ENCODE measurements at regions not wholly inside any gene's neighbourhood (a gene's known extent, or its start where the extent isn't known, plus 50 kb on each side); places are given as distances from the start of the nearest gene placed in this dataset.
"Not testable (repeated sequence)": the region's sequence is repeated elsewhere in the genome, so short reads cannot be mapped to it uniquely, and the experiment has no call there.

GRCh38 chr3:89740080-89740880, 632.9 kb downstream of the EPHA3 start:
- no peak overlapping the region for H3K4me3 ChIP-seq (ENCODE audit: low read depth in 1 of 2, low read length in 1 of 2)
- no peak overlapping the region for H3K27ac ChIP-seq
- H3K36me3 ChIP-seq, result no peaks in the 10 kb centered on the region
- no peak for TF ChIP-seq CTCF (IDR thresholded peaks at IDR 0.05)
- no peaks in the 10 kb centered on the region for H3K9me3 ChIP-seq
- H3K4me1 ChIP-seq (ENCODE audit: control insufficient read depth in 1 of 2, insufficient read depth in 1 of 2, low read depth in 1 of 2, low read length in 1 of 2), result no peaks in the 10 kb centered on the region
- H3K27me3 ChIP-seq, result no peaks in the 10 kb centered on the region

- Histone ChIP-seq H3K4me1 (ENCODE audit: control insufficient read depth in 1 of 2, insufficient read depth in 1 of 2, low read depth in 1 of 2, low read length in 1 of 2) (no peaks in the 10 kb centered on the region), H3K27me3 (no peaks in the 10 kb centered on the region), H3K36me3 (no peaks in the 10 kb centered on the region), H3K4me3 (ENCODE audit: low read depth in 1 of 2, low read length in 1 of 2) (no peak overlapping the region), H3K27ac (no peak overlapping the region), H3K9me3 (no peaks in the 10 kb centered on the region)
- no peak for TF ChIP-seq CTCF (IDR thresholded peaks at IDR 0.05)
Measured at GRCh38 chr3:89740881-89741177, 633.4 kb downstream of the EPHA3 start.

GRCh38 chr3:89742546-89742945, 635.1 kb downstream of the EPHA3 start:
- Histone ChIP-seq H3K27ac (no peak overlapping the region), H3K36me3 (no peaks in the 10 kb centered on the region), H3K27me3 (no peaks in the 10 kb centered on the region), H3K4me3 (ENCODE audit: low read depth in 1 of 2, low read length in 1 of 2) (no peak overlapping the region), H3K9me3 (no peaks in the 10 kb centered on the region), H3K4me1 (ENCODE audit: control insufficient read depth in 1 of 2, insufficient read depth in 1 of 2, low read depth in 1 of 2, low read length in 1 of 2) (no peaks in the 10 kb centered on the region)
- TF ChIP-seq CTCF (IDR thresholded peaks at IDR 0.05), result no peak

- not testable (repeated sequence) for H3K9me3 ChIP-seq; H3K4me3 ChIP-seq (ENCODE audit: low read depth in 1 of 2, low read length in 1 of 2); H3K27ac ChIP-seq; H3K27me3 ChIP-seq; H3K4me1 ChIP-seq (ENCODE audit: control insufficient read depth in 1 of 2, insufficient read depth in 1 of 2, low read depth in 1 of 2, low read length in 1 of 2); H3K36me3 ChIP-seq
Measured at GRCh38 chr3:89747541-89748278, 640.3 kb downstream of the EPHA3 start.

GRCh38 chr3:89762405-89762804, 655.0 kb downstream of the EPHA3 start:
- Histone ChIP-seq H3K27me3 (no peaks in the 10 kb centered on the region), H3K4me1 (ENCODE audit: control insufficient read depth in 1 of 2, insufficient read depth in 1 of 2, low read depth in 1 of 2, low read length in 1 of 2) (no peaks in the 10 kb centered on the region), H3K36me3 (no peaks in the 10 kb centered on the region), H3K9me3 (no peaks in the 10 kb centered on the region), H3K27ac (no peak overlapping the region), H3K4me3 (ENCODE audit: low read depth in 1 of 2, low read length in 1 of 2) (no peak overlapping the region)
- TF ChIP-seq CTCF (IDR thresholded peaks at IDR 0.05), result no peak

- H3K4me3 ChIP-seq (ENCODE audit: low read depth in 1 of 2, low read length in 1 of 2), result no peak overlapping the region
- H3K27me3 ChIP-seq, result no peaks in the 10 kb centered on the region
- TF ChIP-seq CTCF (IDR thresholded peaks at IDR 0.05), result no peak
- no peaks in the 10 kb centered on the region for H3K9me3 ChIP-seq
- H3K27ac ChIP-seq, result no peak overlapping the region
- no peaks in the 10 kb centered on the region for H3K36me3 ChIP-seq
- H3K4me1 ChIP-seq (ENCODE audit: control insufficient read depth in 1 of 2, insufficient read depth in 1 of 2, low read depth in 1 of 2, low read length in 1 of 2), result no peaks in the 10 kb centered on the region
Measured at GRCh38 chr3:89783341-89783927, 676.0 kb downstream of the EPHA3 start.
